GM11168 (cell line): ENCODE measurements at regions not wholly inside any gene's neighbourhood (a gene's known extent, or its start where the extent isn't known, plus 50 kb on each side); places are given as distances from the start of the nearest gene placed in this dataset.
"Not testable (repeated sequence)": the region's sequence is repeated elsewhere in the genome, so short reads cannot be mapped to it uniquely, and the experiment has no call there.

Experiments
- in situ Hi-C: fragments of 300-500 bp; cut with MboI; formaldehyde crosslinking; loops from one replicate; pipeline ENCODE4 v1.12.0; 2022; ENCODE audit warnings: low sequenced_read_pairs; ENCODE audit not compliant: unreplicated experiment

DNA sequence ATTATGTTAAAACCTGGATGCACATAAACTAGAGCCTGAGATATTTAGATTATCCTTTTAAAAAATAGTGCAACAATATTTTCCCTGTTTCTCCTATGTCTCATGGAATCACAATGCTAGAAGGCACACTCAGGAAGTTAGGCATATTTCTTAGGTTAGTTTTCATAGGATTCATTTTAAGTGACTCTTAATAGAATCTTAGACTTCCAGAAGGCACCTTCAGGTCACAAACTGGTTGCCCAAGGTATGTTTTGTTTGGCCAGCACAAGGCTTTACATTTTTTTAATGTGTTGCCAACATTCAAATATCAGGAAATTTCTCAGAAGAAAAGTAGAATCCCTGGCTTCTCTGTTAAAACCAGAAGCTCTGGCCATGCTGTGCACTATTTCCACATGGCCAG is 129.3 kb downstream of the LNPK start:
- in situ Hi-C loops, result no loop called here

DNA sequence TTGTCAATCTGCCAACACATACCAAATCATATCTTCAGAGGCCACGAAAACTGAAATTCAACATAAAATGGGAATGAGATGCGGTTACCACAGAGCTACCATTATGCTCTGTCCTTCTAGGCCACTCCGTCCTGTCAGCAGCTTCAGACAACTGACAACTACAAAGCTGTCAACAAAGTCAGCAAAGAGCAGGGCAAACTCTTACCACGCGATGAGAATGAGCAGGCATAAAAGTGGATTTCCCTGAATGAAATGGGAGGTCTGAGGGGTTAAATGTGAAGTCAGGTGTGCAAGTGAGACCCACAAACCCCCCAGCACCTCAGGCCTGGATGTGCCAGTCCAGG is 130.1 kb downstream of the LNPK start:
- in situ Hi-C loops, result no loop called here

DNA sequence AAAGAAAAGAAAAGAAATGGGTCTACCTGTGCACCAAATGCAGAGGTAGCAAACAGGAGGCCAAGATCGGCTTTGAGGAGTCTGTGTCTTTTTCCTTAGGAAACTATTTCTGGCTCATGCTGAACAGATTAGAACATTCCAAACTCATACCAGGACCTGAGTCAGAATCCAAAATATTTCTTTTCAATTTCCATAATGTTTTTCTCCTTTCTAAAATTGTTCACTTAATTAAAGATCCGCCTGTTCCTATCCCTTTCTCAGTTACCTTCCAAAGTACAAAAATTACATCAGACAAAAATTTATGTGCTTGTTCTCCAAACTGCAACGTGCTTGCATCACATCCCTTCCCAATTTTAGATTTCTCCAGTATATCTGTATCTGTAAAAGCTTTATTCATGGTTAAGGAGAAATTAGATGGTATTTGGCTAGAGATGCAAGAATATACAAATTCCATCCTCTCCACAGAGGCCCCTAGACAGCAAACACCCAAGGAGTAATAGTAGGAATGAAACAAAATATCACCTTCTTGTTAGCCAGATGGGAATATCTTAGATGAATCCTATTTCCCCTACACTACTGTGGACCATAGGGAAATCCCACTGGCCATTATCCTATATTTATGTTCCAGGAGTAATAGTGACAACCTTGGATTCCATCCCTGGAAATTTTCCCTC is 130.6 kb downstream of the LNPK start:
- in situ Hi-C loops, result no loop called here

DNA sequence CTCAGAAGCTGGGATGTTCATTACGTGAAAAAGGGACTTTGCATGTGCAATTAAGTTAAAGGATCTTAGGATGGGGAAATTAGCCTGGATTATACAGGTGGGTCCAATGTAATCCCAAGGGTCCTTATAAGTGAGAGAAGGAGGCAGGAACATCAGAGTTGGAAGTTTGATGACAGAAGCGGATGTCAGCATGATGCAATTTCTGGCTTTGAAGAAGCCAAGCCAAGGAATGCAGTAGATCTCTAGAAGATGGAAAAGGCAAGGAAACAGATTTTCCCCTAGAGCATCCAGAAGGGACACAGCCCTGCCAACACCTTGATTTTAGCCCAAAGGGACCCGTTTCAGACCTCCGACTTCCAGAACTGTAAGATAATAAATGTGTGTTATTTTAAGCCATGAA is 136.4 kb downstream of the LNPK start:
- in situ Hi-C loops, result no loop called here

DNA sequence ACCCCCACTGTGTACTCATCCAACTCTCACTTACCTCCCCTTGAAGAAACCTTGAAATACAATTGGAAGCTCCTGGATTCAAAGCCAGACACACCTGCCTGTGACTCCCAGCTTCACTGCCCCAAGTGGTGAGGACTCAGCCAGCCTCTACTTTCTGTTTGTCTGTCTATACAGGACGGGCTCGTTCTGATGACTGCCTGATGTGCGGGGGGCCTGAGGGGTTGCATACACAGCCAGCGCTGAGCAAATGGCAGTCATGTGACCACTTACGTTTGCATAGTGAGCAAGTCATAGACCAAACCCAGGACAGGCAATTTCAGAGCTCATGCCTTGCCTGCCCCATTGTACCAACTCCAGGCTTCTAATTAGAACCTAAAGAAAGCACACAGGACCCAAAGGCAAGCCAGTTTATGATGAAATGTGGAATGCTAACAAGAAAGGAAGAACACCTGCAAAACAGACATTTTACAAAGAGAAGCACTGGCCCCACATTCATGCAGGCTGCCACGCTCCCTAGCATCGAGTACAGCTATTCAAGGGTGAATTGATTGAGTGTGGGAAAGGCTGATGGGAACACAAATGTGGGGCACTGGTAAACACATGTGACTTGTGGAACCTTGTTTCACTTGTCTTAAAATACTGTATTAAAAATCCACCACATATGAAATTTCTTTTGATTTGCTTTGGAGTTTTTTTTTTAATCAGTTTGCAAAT is 137.8 kb downstream of the LNPK start:
- in situ Hi-C loops, result no loop called here

DNA sequence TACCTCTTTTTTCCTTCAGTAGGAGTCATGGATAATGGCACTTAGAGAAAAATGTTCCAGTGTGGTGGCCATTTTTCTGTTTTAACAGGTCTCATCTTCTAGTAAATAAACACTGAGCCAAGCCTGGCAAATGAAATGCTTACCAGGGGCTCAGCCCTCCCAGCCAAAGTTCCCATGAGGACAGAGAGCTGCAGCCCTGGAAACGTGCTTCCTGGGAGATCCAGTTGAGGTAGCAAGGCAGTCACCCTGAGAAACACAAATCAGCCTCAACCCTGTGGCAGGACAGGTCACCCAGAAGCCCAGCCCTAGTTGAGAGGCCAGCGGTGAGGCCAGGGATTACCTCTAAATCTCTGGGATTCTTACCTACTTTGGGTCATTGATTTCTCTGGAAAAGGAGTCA is 140.1 kb downstream of the LNPK start:
- in situ Hi-C loops, result no loop called here

DNA sequence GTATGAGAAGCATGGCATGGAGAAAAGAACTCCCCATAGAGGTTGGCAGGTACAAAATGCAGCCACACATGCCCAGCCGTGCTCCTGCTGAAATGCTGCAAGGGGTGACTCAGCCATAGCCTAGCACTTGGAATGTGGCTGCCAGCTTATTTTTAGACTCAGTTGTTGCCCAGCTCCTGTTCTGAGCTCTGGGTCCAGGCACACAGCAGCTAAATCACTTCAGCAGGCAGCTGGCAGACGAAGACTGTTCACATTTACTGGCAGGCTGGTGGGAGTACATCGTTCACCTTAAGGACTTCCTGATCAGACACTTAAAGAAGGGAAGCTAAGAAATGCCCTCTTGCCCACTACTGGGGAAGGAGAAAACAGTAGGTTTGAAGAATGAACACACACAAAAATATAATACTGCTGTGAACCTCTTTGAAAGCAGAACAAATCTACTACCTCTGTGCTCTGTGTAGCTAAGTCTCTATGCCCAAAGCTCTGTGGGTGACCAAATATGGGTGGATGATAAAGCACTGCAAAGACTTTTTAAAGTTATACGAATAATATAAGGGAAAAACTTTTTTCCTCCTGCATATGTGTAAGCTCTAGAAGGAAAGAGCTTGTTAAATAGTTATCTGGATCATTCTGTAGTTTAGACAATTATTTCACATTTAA is 146.1 kb downstream of the LNPK start:
- in situ Hi-C loops, result no loop called here

DNA sequence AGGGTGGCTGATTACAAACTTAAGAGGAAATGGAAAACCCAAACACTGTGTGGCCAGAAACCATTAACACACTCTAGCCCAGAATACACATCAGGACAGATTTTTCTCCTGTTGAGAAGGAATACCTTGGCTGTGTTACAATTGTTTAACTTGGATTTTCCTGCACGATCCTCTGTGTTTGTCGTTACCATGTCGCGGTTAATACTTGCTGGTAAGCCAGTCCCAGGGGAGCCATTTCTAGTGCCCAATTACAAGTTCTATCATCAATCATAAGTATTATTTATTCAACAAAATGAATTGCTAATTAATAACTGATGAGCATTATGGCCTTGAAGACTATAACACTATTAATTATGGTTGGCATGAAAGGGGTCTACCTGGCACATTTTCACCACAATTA is 146.8 kb downstream of the LNPK start:
- in situ Hi-C loops, result no loop called here

DNA sequence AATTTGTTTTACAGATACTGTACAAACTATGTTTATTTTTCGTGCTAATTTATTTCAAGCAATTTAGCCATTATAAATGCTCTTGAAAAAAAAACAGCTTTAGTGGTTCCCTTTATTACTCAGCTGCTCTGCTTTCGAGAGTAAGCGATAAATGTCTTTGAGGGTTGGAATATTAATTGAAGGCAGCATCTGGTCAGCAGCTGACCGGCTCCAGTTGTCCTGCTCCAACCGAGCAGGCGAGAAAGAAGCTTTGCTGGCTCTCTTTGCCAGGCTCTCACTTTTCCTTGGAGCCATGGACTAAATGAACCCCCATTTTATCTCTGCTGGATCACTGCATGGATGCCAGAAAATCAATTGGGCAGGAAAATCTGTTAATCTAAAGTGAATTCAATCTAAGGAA is 147.4 kb downstream of the LNPK start:
- in situ Hi-C loops, result no loop called here

DNA sequence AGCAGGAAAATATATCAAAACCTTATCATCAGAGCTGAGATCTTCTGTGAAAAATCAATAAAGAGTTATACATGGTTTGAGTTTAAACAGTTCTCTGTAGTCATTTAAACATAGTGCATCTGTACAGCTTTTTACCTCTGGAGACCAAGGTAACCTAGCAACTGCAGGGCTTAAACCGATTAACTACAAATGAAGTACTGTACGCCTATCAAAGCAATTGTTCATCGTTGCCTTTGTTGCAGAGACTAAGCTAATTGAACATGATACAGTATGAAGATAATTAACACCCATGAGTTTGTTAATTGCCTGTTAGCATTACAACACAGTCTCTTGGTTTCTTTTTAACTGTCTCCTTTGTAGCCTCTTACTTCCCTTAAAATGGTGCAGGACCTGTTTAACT is 147.9 kb downstream of the LNPK start:
- in situ Hi-C loops, result no loop called here

DNA sequence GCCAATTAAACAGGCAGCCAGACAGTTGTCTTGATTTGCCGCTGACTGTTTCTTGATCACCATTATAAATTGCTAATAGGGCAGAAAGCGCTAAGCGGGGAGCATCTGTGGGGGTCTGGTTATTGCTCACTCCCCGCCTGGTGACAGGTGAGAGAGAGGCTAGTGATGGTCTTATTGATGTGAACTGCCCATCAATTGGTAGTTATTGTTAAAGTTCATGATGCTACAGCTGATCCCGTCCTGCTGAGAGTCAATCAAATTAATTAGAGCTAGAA is 148.5 kb downstream of the LNPK start:
- in situ Hi-C loops, result no loop called here

DNA sequence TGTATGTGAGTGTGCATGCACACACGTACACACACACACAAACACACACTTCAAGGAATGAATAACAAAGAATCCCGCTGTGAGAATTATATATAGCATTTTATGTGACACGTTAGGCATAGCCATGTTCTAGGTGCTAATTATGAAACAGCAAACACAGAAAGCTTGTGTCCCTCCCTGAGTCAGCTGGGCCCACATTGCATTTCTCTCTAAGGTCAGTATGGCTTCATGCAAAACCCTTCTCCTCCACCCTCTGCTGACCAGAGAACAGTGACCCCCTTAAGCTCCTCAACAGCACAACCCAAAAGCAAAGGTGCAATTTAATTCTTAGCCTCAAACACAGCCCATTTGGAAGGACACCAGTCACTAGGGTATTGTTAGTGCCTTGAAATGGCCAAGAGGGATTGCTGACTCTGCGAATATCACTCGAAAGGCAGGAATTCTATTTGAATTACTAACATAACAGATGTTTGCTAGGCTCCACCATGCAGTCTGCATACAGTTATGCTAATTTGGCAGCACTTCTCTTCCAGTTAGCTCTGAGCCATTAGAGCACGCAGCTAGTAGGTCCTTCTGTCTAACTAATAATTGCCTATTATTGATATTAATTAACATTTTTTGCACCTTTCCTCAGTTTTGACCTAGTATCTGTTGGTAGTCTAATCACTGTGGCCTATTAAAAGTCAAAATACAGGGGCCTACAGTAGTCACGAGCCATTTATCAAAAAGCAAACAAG is 149.0 kb downstream of the LNPK start:
- in situ Hi-C loops, result no loop called here

DNA sequence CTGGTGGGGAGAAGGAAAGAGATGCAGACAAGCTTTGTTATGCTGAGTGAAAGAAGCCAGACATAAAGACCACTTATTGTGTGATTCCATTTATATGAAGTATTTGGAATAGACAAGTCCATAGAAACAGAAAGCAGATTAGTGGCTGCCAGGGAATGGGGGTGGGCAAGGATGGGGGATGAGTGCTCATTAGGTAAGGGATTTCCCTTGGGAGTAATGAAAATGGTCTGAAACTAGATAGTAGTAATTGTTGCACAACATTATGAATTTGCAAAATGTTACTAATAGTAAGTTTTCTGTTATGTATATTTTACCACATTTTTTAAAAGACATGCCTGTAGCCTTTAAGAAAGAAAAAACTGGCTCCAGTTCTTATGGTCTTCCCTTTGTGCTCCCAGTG is 154.9 kb downstream of the LNPK start:
- in situ Hi-C loops, result no loop called here

DNA sequence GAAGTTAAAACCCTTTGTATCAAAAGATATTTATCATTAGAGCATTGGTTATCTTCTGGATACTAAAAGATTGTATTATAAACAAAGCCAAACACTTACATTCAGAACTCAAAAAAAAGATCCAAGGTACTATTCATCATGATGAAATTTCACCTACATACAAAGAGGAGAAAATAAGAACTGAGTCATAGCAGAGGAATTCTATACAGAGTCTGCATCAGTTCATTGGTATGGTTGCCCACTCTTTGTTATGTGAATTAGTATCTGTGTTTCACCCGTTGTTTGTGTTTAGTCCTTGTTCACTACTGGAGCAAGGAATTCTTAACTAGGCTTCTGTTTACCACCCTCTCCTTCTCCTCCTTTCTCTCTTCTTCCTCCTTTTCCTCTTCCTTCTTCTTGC is 157.9 kb downstream of the LNPK start:
- in situ Hi-C loops, result no loop called here

DNA sequence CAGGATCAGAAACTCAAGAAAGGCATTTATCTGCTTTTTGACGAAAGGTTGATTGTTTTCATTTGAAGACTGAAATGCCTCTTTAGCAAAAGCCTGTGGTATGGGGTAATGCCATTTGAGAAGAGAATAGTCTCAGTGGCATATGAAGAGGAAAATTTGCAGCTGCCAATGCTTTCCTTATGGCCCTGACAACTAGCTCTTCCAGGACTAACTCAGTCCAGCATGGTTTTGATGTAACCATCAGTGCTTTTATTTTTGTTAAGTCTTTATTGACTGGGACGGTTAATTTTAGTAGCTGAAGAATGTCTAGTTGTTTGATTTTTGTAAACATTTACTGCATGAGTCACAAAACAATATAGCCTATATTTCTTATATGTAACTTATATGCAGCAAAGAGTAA is 158.4 kb downstream of the LNPK start:
- in situ Hi-C loops, result no loop called here

DNA sequence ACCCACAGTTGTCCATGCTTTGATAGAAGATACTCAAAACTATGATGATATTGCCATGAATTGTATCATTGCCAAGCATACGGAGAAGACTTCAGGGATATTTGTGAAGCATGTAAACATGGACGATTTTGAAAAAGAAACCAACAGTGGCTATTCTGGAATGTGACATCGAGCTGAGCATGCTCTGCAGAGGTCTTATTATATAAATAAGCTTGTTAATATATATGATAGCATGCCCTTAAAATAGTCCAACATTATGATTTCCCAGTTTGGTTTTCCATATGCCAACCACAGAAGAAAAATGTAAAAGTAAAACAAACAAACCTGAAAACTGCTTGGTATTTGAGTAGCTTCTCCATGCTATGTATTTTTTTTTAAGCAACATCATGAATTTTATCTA is 159.1 kb downstream of the LNPK start:
- in situ Hi-C loops, result no loop called here

DNA sequence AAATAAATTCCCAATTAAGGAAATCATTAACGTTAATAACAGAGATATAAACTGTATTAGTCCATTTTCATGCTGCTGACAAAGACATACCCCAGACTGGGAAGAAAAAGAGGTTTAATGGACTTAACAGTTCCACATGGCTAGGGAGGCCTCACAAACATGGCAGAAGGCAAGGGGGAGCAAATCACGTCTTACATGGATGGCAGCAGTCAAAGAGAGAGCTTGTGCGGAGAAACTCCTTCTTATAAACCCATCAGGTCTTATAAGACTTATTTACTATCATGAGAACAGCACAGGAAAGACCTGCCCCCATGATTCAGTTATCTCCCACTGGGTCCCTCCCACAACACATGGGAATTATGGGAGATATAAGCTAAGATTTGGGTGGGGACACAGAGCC is 161.3 kb downstream of the LNPK start:
- in situ Hi-C loops, result not testable (repeated sequence)

DNA sequence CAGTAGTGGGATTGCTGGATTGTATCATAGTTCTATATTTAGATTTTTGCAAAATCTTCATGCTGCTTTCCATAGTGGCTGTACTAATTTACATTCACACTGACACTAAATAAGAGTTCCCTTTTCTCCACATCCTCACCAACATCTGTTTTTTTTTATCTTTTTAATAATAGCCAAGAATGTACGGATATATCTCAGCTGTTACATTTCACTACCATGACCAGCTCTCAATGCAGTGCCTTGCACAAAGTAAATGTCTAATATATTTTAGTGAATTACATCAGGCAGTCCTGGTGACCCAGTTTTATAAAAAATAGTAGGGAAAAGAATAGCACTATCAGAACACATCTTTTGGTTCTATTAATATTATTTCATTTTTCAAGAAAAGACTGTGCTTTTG is 161.8 kb downstream of the LNPK start:
- in situ Hi-C loops, result no loop called here

DNA sequence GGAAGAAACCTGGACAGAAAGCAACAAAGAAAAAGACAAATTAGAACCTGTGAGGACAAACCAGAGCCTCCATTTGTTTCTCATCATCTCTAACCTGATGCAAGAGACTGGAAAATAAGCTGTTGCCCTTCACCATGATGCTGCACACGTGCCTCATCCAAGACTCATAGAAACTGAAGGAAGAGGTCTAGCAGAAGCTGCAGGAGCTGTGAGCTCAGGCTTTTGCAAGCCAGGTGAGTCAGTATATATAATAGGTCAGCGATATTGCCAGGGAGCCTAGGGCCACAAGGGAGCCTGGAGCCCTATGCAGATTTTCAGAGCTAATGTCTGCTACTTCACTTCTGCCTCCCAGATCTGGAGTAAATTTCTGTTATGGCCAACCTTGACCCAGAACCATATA is 163.1 kb downstream of the LNPK start:
- in situ Hi-C loops, result no loop called here

DNA sequence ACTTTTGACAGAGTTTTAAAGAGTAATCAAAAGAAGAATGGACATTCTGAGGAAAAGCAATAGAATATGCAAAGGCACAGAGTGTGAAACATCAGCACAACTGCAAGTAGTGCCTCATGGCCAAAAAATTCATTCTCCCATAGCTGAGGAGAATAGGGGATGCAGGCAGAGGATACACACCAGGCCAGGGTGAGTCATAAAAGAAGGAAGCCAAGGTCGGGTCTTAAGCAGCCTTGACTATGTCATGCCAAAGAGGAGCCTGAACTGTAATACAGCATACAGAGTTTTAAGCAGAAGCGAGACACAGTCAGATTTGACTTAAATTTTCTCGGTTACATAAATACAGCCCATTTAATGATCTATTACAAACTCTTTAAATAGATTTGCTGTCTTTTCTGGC is 165.0 kb downstream of the LNPK start:
- in situ Hi-C loops, result no loop called here

DNA sequence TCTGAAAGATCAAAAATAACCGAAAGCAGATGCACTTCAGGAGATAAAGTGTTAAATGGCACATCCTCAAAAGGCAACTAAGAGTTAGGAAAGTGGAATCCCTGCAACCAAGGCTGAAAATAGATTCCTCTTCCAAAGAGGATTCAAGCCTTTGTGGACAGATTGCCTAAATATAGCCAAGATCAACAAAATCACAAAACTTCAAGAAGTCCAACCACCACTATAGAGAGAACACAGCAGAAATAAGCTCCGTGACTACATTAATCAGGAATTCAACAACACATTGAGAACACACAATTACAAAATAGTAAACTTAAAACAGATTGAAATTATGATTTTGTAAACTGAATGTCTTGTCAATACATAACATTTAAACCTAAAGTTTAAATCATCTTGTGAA is 165.7 kb downstream of the LNPK start:
- in situ Hi-C loops, result no loop called here
